Common myeloid progenitor, CD34-positive (primary cell): ENCODE measurements at regions not wholly inside any gene's neighbourhood (a gene's known extent, or its start where the extent isn't known, plus 50 kb on each side); places are given as distances from the start of the nearest gene placed in this dataset.

Source experiments
- CTCF ChIA-PET: fragments of 350-600 bp; sonication (Branson Sonifier 250); formaldehyde crosslinking; loops from one replicate; lab custom pipeline; 2021; ENCODE audit warnings: antibody characterized with exemption; lab: Charles Lee
- POLR2A ChIA-PET: fragments of 350-600 bp; sonication (Branson Sonifier 250); formaldehyde crosslinking; loops from one replicate; lab custom pipeline; 2021; ENCODE audit warnings: antibody characterized with exemption; lab: Charles Lee
- DNase-seq, 3 donors: peaks; one replicate each; pipeline versions ENCODE4 v3.0.0 to v3.0.0-alpha.2; 2013
- H3K27ac ChIP-seq, 2 experiments: 1 replicate in 1 of 2; 2 replicates in 1 of 2; pipeline ENCODE4 v1.7.0; 2013; ENCODE audit warnings: inconsistent platforms in 2 of 2, low read length in 2 of 2, mild to moderate bottlenecking in 2 of 2, low read depth in 1 of 2, moderate library complexity in 1 of 2; ENCODE audit not compliant: severe bottlenecking in 2 of 2, insufficient read depth in 1 of 2, poor library complexity in 1 of 2
- H3K27me3 ChIP-seq, 5 experiments: replicated peaks in 2 of 5; 1 replicate in 3 of 5; 2 replicates in 2 of 5; pipeline versions ENCODE4 v1.6.1 to v1.7.0; 2013; ENCODE audit warnings: low read length in 4 of 5, mild to moderate bottlenecking in 2 of 5, moderate library complexity in 2 of 5, inconsistent platforms in 1 of 5; ENCODE audit not compliant: insufficient read depth in 5 of 5, control insufficient read depth in 4 of 5
- H3K36me3 ChIP-seq, 4 experiments: 1 replicate in 2 of 4; 2 replicates in 2 of 4; pipeline versions ENCODE4 v1.6.1 to v1.7.0; 2013; ENCODE audit warnings: low read length in 3 of 4, control low read depth in 1 of 4, mild to moderate bottlenecking in 1 of 4; ENCODE audit not compliant: control insufficient read depth in 4 of 4, insufficient read depth in 4 of 4
- H3K4me1 ChIP-seq, 4 experiments: 1 replicate in 3 of 4; 2 replicates in 1 of 4; pipeline versions ENCODE4 v1.6.1 to v1.7.1; 2013; ENCODE audit warnings: low read length in 3 of 4, mild to moderate bottlenecking in 3 of 4, control low read depth in 1 of 4, inconsistent platforms in 1 of 4, moderate library complexity in 1 of 4; ENCODE audit not compliant: control insufficient read depth in 4 of 4, insufficient read depth in 4 of 4; ENCODE audit errors: control extremely low read depth in 1 of 4
- H3K4me3 ChIP-seq, 7 experiments: 1 replicate in 4 of 7; 2 replicates in 3 of 7; pipeline versions ENCODE4 v1.5.1 to v1.7.0; 2013; ENCODE audit warnings: mild to moderate bottlenecking in 7 of 7, low read length in 6 of 7, moderate library complexity in 6 of 7, inconsistent platforms in 2 of 7, low read depth in 2 of 7, control low read depth in 1 of 7; ENCODE audit not compliant: insufficient read depth in 4 of 7, control insufficient read depth in 1 of 7; ENCODE audit errors: extremely low read depth in 1 of 7
- H3K9me3 ChIP-seq, 5 experiments: 1 replicate in 4 of 5; 2 replicates in 1 of 5; pipeline versions ENCODE4 v1.6.1 to v1.7.1; 2013; ENCODE audit warnings: low read length in 4 of 5, mild to moderate bottlenecking in 2 of 5, inconsistent platforms in 1 of 5, low read depth in 1 of 5, moderate library complexity in 1 of 5; ENCODE audit not compliant: control insufficient read depth in 4 of 5, insufficient read depth in 2 of 5; ENCODE audit errors: control extremely low read depth in 1 of 5
- WGBS: methylation state at CpG from one replicate; pipeline ENCODE4 v1.1.5; 2013; ENCODE audit not compliant: insufficient coverage; 5-methylcytosine and 5-hydroxymethylcytosine counted together

GRCh38 chr2:76599732-76600368 lies 889.1 kb upstream of the GCFC2 start:
- peak; percentile 63 to 82 (median 80) for DNase-seq
- Histone ChIP-seq H3K27me3 (no peaks in the 10 kb centered on the region), H3K9me3 (no peaks in the 10 kb centered on the region), H3K4me1 (no peaks in the 10 kb centered on the region), H3K4me3 (no peak overlapping the region), H3K36me3 (no peaks in the 10 kb centered on the region), H3K27ac (no peak overlapping the region)
- ChIA-PET CTCF (interaction anchor here (1.1 to 1.9 kb wide), 4 partner anchors 13 to 958 kb away, joined by 3 to 6 read pairs (median 4); no protein-coding TSS in a partner anchor), POLR2A (no interaction called here)
- 44% methylated on average over 2 of the region's 4 CpGs for WGBS

GRCh38 chr2:76584474-76584873 lies 873.8 kb upstream of the GCFC2 start:
- no peak overlapping the region for H3K4me3 ChIP-seq
- ChIA-PET POLR2A (no interaction called here), CTCF (no interaction called here)
- no peaks in the 10 kb centered on the region for H3K36me3 ChIP-seq
- H3K4me1 ChIP-seq: no peaks in the 10 kb centered on the region
- no CpG with 5 or more reads among the region's 3 CpGs for WGBS
- no peaks in the 10 kb centered on the region for H3K9me3 ChIP-seq
- DNase-seq: no peak
- H3K27ac ChIP-seq: no peak overlapping the region
- no peaks in the 10 kb centered on the region for H3K27me3 ChIP-seq

GRCh38 chr2:76579911-76580310 lies 869.2 kb upstream of the GCFC2 start:
- no peaks in the 10 kb centered on the region for H3K36me3 ChIP-seq
- H3K4me3 ChIP-seq: no peak overlapping the region
- no peak for DNase-seq
- H3K4me1 ChIP-seq: no peaks in the 10 kb centered on the region
- ChIA-PET CTCF (no interaction called here), POLR2A (no interaction called here)
- H3K27me3 ChIP-seq: no peaks in the 10 kb centered on the region
- 100% methylated on average over 2 of the region's 3 CpGs for WGBS
- H3K27ac ChIP-seq: no peak overlapping the region
- no peaks in the 10 kb centered on the region for H3K9me3 ChIP-seq

GRCh38 chr2:76572981-76573380 lies 862.3 kb upstream of the GCFC2 start:
- ChIA-PET CTCF (no interaction called here), POLR2A (no interaction called here)
- Histone ChIP-seq H3K27ac (no peak overlapping the region), H3K27me3 (peaks cover 0 to 3% (median 0%) of the 10 kb centered on the region in 5 experiments), H3K4me3 (no peak overlapping the region), H3K36me3 (no peaks in the 10 kb centered on the region), H3K9me3 (no peaks in the 10 kb centered on the region), H3K4me1 (no peaks in the 10 kb centered on the region)
- WGBS: no CpG with 5 or more reads among the region's 2 CpGs
- no peak for DNase-seq

- Histone ChIP-seq H3K27me3 (peaks cover 0 to 3% (median 0%) of the 10 kb centered on the region in 5 experiments), H3K4me3 (no peak overlapping the region), H3K9me3 (no peaks in the 10 kb centered on the region), H3K27ac (no peak overlapping the region), H3K4me1 (no peaks in the 10 kb centered on the region), H3K36me3 (no peaks in the 10 kb centered on the region)
- WGBS: 71% methylated on average over 5 of the region's 6 CpGs
- ChIA-PET POLR2A (no interaction called here), CTCF (no interaction called here)
- DNase-seq: no peak
Observed at GRCh38 chr2:76569819-76570218, 859.1 kb upstream of the GCFC2 start.

- H3K27me3 ChIP-seq: peaks cover 0 to 3% (median 0%) of the 10 kb centered on the region in 5 experiments
- no peak overlapping the region for H3K4me3 ChIP-seq
- no peaks in the 10 kb centered on the region for H3K4me1 ChIP-seq
- WGBS: 93% methylated on average over 4 of the region's 5 CpGs
- ChIA-PET POLR2A (no interaction called here), CTCF (no interaction called here)
- no peaks in the 10 kb centered on the region for H3K36me3 ChIP-seq
- H3K9me3 ChIP-seq: no peaks in the 10 kb centered on the region
- H3K27ac ChIP-seq: no peak overlapping the region
- DNase-seq: no peak
Observed at GRCh38 chr2:76567478-76567877, 856.8 kb upstream of the GCFC2 start.

- Histone ChIP-seq H3K36me3 (no peaks in the 10 kb centered on the region), H3K27ac (no peak overlapping the region), H3K9me3 (no peaks in the 10 kb centered on the region), H3K4me3 (no peak overlapping the region), H3K4me1 (no peaks in the 10 kb centered on the region), H3K27me3 (no peaks in the 10 kb centered on the region)
- DNase-seq: no peak
- WGBS: no CpG with 5 or more reads among the region's 2 CpGs
- ChIA-PET CTCF (interaction anchor here (0.6 kb wide), 1 partner anchor 31 kb away, joined by 3 read pairs; no protein-coding TSS in a partner anchor), POLR2A (no interaction called here)
Observed at GRCh38 chr2:76564734-76565133, 854.0 kb upstream of the GCFC2 start.
